ENCODE measurements at regions not wholly inside any gene's neighbourhood (a gene's known extent, or its start where the extent isn't known, plus 50 kb on each side); places are given as distances from the start of the nearest gene placed in this dataset.

GRCh38 chr3:181541414-181541813 is 170.3 kb upstream of the SOX2 start:
- ATAC-seq (no peak), DNase-seq (no peak)
- H3K36me3 ChIP-seq, result no peaks in the 10 kb centered on the region
- H3K9me3 ChIP-seq, result no peaks in the 10 kb centered on the region
- no peaks in the 10 kb centered on the region for H3K4me1 ChIP-seq
- H3K27me3 ChIP-seq (ENCODE audit: low read depth), result no peaks in the 10 kb centered on the region
- H3K4me3 ChIP-seq, result no peak overlapping the region
- intact Hi-C loops (cut with DNase I), result no loop called here
- H3K27ac ChIP-seq, result no peak overlapping the region
- TF ChIP-seq CTCF (IDR thresholded peaks at IDR 0.05), result no peak

DNA sequence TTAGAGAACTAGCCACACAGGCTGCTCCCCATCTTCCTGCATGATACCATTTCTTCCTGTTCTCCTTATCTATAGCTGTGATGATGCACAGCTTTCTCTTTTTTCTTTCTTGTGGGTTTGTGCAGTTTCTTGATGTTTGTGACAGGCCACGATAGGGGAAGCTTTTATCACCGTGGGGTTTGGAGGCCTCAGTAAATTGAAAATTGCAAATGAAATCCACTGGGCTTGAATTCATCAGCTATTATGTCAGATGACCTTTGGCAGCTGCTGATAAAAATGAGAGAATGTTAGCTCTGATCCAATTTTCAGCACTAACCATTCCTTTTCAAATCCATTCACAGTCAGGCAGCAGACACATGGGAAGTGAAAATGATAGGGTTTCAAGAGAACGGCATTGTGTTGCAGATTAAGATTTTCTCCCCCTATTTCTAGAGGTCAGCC is 176.9 kb upstream of the SOX2 start:
- Histone ChIP-seq H3K27ac (no peak overlapping the region), H3K4me1 (no peaks in the 10 kb centered on the region), H3K36me3 (no peaks in the 10 kb centered on the region), H3K4me3 (no peak overlapping the region), H3K27me3 (ENCODE audit: low read depth) (no peaks in the 10 kb centered on the region), H3K9me3 (no peaks in the 10 kb centered on the region)
- ATAC-seq, result no peak
- intact Hi-C loops (cut with DNase I), result no loop called here
- no peak for DNase-seq
- no peak for TF ChIP-seq CTCF (IDR thresholded peaks at IDR 0.05)

GRCh38 chr3:181533811-181534210 is 177.9 kb upstream of the SOX2 start:
- no peak for TF ChIP-seq CTCF (IDR thresholded peaks at IDR 0.05)
- Histone ChIP-seq H3K9me3 (no peaks in the 10 kb centered on the region), H3K27me3 (ENCODE audit: low read depth) (no peaks in the 10 kb centered on the region), H3K4me3 (no peak overlapping the region), H3K4me1 (no peaks in the 10 kb centered on the region), H3K27ac (no peak overlapping the region), H3K36me3 (no peaks in the 10 kb centered on the region)
- ATAC-seq, result no peak
- intact Hi-C loops (cut with DNase I), result no loop called here
- DNase-seq, result no peak

- H3K27me3 ChIP-seq (ENCODE audit: low read depth), result no peaks in the 10 kb centered on the region
- H3K9me3 ChIP-seq, result no peaks in the 10 kb centered on the region
- no peak for DNase-seq
- intact Hi-C loops (cut with DNase I), result no loop called here
- ATAC-seq, result no peak
- H3K4me3 ChIP-seq, result no peak overlapping the region
- no peaks in the 10 kb centered on the region for H3K36me3 ChIP-seq
- no peak overlapping the region for H3K27ac ChIP-seq
- TF ChIP-seq CTCF (IDR thresholded peaks at IDR 0.05), result no peak
- no peaks in the 10 kb centered on the region for H3K4me1 ChIP-seq
Measured at GRCh38 chr3:181530584-181530983, 181.1 kb upstream of the SOX2 start.

- Histone ChIP-seq H3K36me3 (no peaks in the 10 kb centered on the region), H3K4me1 (no peaks in the 10 kb centered on the region), H3K27ac (no peak overlapping the region), H3K9me3 (peaks cover 4% of the 10 kb centered on the region), H3K4me3 (no peak overlapping the region), H3K27me3 (ENCODE audit: low read depth) (no peaks in the 10 kb centered on the region)
- no peak for TF ChIP-seq CTCF (IDR thresholded peaks at IDR 0.05)
- intact Hi-C loops (cut with DNase I), result no loop called here
- ATAC-seq (no peak), DNase-seq (no peak)
Measured at GRCh38 chr3:181521831-181522230, 189.9 kb upstream of the SOX2 start.

GRCh38 chr3:181518222-181518621 is 193.5 kb upstream of the SOX2 start:
- Histone ChIP-seq H3K27me3 (ENCODE audit: low read depth) (no peaks in the 10 kb centered on the region), H3K27ac (no peak overlapping the region), H3K36me3 (no peaks in the 10 kb centered on the region), H3K9me3 (no peaks in the 10 kb centered on the region), H3K4me1 (no peaks in the 10 kb centered on the region), H3K4me3 (no peak overlapping the region)
- intact Hi-C loops (cut with DNase I), result no loop called here
- no peak for ATAC-seq
- DNase-seq, result no peak
- no peak for TF ChIP-seq CTCF (IDR thresholded peaks at IDR 0.05)
